ENCODE measurements at regions not wholly inside any gene's neighbourhood (a gene's known extent, or its start where the extent isn't known, plus 50 kb on each side); places are given as distances from the start of the nearest gene placed in this dataset.

DNA sequence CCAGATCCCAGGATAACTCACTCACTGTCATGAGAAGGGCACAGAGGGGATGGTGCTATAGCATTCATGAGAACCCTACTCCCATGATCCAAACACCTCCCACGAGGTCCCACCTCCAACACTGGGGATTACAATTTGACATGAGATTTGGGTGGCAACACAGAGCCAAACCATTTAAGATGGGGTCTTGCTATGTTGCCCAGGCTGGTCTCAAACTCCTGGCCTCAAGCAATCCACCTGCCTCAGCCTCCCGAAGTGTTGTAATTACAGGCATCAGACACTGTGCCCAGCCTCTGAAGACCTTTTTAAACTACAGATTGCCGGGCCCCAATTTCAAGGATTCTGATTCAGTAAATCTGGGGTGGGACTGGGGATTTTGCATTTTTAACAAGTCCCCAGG is 98.5 kb downstream of the BAMBI start:
- Histone ChIP-seq H3K79me2 (ENCODE audit: low read length) (no peaks in the 10 kb centered on the region), H3K9me3 (ENCODE audit: low read length) (no peaks in the 10 kb centered on the region), H3K4me2 (ENCODE audit: low read depth, low read length, poor library complexity, severe bottlenecking) (no peak overlapping the region), H3K4me3 (ENCODE audit: low read length) (no peak overlapping the region), H3K27ac (ENCODE audit: low read length) (no peak overlapping the region), H3K36me3 (ENCODE audit: insufficient read depth, low read length) (no peaks in the 10 kb centered on the region), H3K9me2 (replicated peaks; ENCODE audit: insufficient read depth, low read length) (no peaks in the 10 kb centered on the region), H4K20me1 (ENCODE audit: insufficient read depth, low read depth, low read length) (no peaks in the 10 kb centered on the region), H3K27me3 (ENCODE audit: low read length) (no peaks in the 10 kb centered on the region), H2AFZ (ENCODE audit: low read length) (no peak overlapping the region), H3K4me1 (ENCODE audit: low read length) (no peaks in the 10 kb centered on the region), H3K9ac (ENCODE audit: low read length) (no peak overlapping the region)
- no peak for DNase-seq

DNA sequence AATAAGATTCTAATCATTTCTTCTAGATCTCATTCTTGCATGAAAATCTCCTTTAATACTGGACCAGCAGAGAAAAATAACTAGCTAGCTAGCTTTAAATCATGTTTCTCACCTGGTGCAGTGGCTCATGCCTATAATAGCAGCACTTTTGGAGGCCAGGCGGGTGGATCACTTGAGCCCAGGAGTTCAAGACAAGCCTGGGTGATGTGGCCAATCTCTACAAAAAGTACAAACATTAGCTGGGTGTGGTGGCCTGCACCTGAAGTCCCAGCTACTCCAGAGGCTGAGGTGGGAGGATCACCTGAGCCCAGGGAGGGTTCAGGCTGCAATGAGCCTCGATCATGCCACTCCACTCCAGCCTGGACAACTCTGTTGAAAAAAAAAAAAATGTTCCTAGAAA is 99.2 kb downstream of the BAMBI start:
- Histone ChIP-seq H3K4me1 (ENCODE audit: low read length) (no peaks in the 10 kb centered on the region), H2AFZ (ENCODE audit: low read length) (no peak overlapping the region), H3K4me2 (ENCODE audit: low read depth, low read length, poor library complexity, severe bottlenecking) (no peak overlapping the region), H4K20me1 (ENCODE audit: insufficient read depth, low read depth, low read length) (no peaks in the 10 kb centered on the region), H3K9ac (ENCODE audit: low read length) (no peak overlapping the region), H3K4me3 (ENCODE audit: low read length) (no peak overlapping the region), H3K36me3 (ENCODE audit: insufficient read depth, low read length) (no peaks in the 10 kb centered on the region), H3K27ac (ENCODE audit: low read length) (no peak overlapping the region), H3K9me3 (ENCODE audit: low read length) (no peaks in the 10 kb centered on the region), H3K9me2 (replicated peaks; ENCODE audit: insufficient read depth, low read length) (no peaks in the 10 kb centered on the region), H3K27me3 (ENCODE audit: low read length) (no peaks in the 10 kb centered on the region), H3K79me2 (ENCODE audit: low read length) (no peaks in the 10 kb centered on the region)
- no peak for DNase-seq

DNA sequence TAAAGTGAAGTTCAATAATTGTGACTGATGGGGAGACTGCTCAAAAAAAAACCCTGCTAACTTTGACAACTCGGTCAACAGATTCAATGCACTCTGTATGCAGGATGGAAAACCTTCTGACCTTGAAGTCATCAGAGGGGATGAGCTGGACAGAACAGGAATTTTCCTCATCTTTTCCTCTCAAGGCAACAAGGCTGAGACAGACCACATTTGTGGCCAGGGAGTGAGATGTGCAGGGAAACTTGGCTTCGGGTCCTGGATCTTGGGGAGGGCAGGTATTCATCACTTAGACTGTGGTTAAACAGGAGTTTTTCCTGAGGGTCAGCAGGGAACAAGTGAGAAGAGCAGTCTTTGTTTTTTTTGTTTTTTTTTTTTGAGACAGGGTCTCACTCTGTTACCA is 100.6 kb downstream of the BAMBI start:
- Histone ChIP-seq H3K4me1 (ENCODE audit: low read length) (no peaks in the 10 kb centered on the region), H3K9me2 (replicated peaks; ENCODE audit: insufficient read depth, low read length) (no peaks in the 10 kb centered on the region), H3K4me3 (ENCODE audit: low read length) (no peak overlapping the region), H3K36me3 (ENCODE audit: insufficient read depth, low read length) (no peaks in the 10 kb centered on the region), H2AFZ (ENCODE audit: low read length) (no peak overlapping the region), H3K9me3 (ENCODE audit: low read length) (no peaks in the 10 kb centered on the region), H3K4me2 (ENCODE audit: low read depth, low read length, poor library complexity, severe bottlenecking) (no peak overlapping the region), H4K20me1 (ENCODE audit: insufficient read depth, low read depth, low read length) (no peaks in the 10 kb centered on the region), H3K79me2 (ENCODE audit: low read length) (no peaks in the 10 kb centered on the region), H3K9ac (ENCODE audit: low read length) (no peak overlapping the region), H3K27me3 (ENCODE audit: low read length) (no peaks in the 10 kb centered on the region), H3K27ac (ENCODE audit: low read length) (no peak overlapping the region)
- no peak for DNase-seq

DNA sequence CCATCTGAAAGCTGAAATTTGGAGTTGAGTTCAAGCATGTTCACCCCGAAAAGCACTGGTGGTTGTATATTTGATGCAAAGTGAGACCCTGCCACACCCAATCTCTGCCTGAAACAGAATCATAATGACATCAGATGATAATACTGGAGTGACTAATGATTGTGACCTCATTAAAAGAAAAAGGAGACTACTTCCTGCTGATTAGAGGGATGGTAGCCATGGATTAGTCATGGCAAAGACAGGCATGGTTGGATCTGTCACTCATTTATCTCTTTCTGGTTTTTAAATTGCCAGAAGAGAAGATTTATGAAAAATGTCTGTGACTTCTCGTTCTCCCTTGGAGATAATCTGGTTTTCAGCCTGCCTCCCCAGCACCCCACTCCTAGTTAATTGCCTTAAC is 101.2 kb downstream of the BAMBI start:
- H3K79me2 ChIP-seq (ENCODE audit: low read length), result no peaks in the 10 kb centered on the region
- H3K9me3 ChIP-seq (ENCODE audit: low read length), result no peaks in the 10 kb centered on the region
- H4K20me1 ChIP-seq (ENCODE audit: insufficient read depth, low read depth, low read length), result no peaks in the 10 kb centered on the region
- no peak overlapping the region for H3K4me2 ChIP-seq (ENCODE audit: low read depth, low read length, poor library complexity, severe bottlenecking)
- no peaks in the 10 kb centered on the region for H3K4me1 ChIP-seq (ENCODE audit: low read length)
- no peaks in the 10 kb centered on the region for H3K36me3 ChIP-seq (ENCODE audit: insufficient read depth, low read length)
- no peak overlapping the region for H3K9ac ChIP-seq (ENCODE audit: low read length)
- no peak overlapping the region for H2AFZ ChIP-seq (ENCODE audit: low read length)
- H3K9me2 ChIP-seq (replicated peaks; ENCODE audit: insufficient read depth, low read length), result no peaks in the 10 kb centered on the region
- no peak for DNase-seq
- H3K27ac ChIP-seq (ENCODE audit: low read length), result no peak overlapping the region
- H3K27me3 ChIP-seq (ENCODE audit: low read length), result no peaks in the 10 kb centered on the region
- H3K4me3 ChIP-seq (ENCODE audit: low read length), result no peak overlapping the region

DNA sequence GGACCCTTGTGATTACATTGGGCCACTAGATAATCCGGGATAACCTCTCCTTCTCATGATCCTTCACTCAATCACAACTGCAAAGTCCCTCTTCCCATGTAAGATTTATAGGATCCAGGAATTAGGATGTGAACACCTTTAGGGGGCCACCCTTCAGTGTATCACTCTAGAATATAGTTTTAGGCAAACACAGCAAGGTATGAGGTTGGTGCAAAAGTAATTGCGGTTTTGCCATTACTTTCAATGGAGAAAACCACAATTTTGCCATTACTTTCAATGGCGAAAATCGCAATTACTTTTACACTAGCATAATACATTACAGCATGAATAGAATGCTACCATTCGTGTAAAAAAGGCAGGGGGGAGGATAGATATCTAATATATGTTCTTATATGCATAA is 104.0 kb downstream of the BAMBI start:
- H3K36me3 ChIP-seq (ENCODE audit: insufficient read depth, low read length), result no peaks in the 10 kb centered on the region
- H4K20me1 ChIP-seq (ENCODE audit: insufficient read depth, low read depth, low read length), result no peaks in the 10 kb centered on the region
- no peaks in the 10 kb centered on the region for H3K79me2 ChIP-seq (ENCODE audit: low read length)
- H3K4me3 ChIP-seq (ENCODE audit: low read length), result no peak overlapping the region
- H3K27me3 ChIP-seq (ENCODE audit: low read length), result no peaks in the 10 kb centered on the region
- no peak for DNase-seq
- H3K4me1 ChIP-seq (ENCODE audit: low read length), result no peaks in the 10 kb centered on the region
- no peak overlapping the region for H3K4me2 ChIP-seq (ENCODE audit: low read depth, low read length, poor library complexity, severe bottlenecking)
- no peaks in the 10 kb centered on the region for H3K9me3 ChIP-seq (ENCODE audit: low read length)
- no peak overlapping the region for H2AFZ ChIP-seq (ENCODE audit: low read length)
- no peak overlapping the region for H3K9ac ChIP-seq (ENCODE audit: low read length)
- no peaks in the 10 kb centered on the region for H3K9me2 ChIP-seq (replicated peaks; ENCODE audit: insufficient read depth, low read length)
- H3K27ac ChIP-seq (ENCODE audit: low read length), result no peak overlapping the region

DNA sequence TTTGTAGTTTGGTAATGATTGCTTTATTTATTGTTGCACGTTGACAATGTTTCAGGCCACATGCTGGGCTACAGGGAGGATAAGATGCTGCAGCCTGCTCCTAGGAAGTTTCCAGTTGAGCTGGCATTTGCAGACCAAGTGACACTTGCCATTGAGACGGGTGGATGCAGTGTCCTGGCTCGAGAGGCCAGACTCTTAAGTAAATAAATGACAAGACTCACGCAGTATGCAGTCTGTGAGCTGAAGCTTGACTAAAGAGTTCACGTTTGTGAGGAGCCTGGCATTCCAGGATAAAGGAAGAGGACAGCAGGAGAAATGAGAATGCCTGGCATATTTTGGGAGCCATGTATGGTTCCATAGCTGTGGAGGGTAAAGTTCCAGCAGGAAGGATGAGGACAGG is 105.8 kb downstream of the BAMBI start:
- no peak for DNase-seq
- Histone ChIP-seq H3K9me3 (ENCODE audit: low read length) (no peaks in the 10 kb centered on the region), H3K27ac (ENCODE audit: low read length) (no peak overlapping the region), H3K4me1 (ENCODE audit: low read length) (no peaks in the 10 kb centered on the region), H2AFZ (ENCODE audit: low read length) (no peak overlapping the region), H3K27me3 (ENCODE audit: low read length) (no peaks in the 10 kb centered on the region), H3K9me2 (replicated peaks; ENCODE audit: insufficient read depth, low read length) (no peaks in the 10 kb centered on the region), H4K20me1 (ENCODE audit: insufficient read depth, low read depth, low read length) (no peaks in the 10 kb centered on the region), H3K4me2 (ENCODE audit: low read depth, low read length, poor library complexity, severe bottlenecking) (no peak overlapping the region), H3K79me2 (ENCODE audit: low read length) (no peaks in the 10 kb centered on the region), H3K36me3 (ENCODE audit: insufficient read depth, low read length) (no peaks in the 10 kb centered on the region), H3K4me3 (ENCODE audit: low read length) (no peak overlapping the region), H3K9ac (ENCODE audit: low read length) (no peak overlapping the region)

DNA sequence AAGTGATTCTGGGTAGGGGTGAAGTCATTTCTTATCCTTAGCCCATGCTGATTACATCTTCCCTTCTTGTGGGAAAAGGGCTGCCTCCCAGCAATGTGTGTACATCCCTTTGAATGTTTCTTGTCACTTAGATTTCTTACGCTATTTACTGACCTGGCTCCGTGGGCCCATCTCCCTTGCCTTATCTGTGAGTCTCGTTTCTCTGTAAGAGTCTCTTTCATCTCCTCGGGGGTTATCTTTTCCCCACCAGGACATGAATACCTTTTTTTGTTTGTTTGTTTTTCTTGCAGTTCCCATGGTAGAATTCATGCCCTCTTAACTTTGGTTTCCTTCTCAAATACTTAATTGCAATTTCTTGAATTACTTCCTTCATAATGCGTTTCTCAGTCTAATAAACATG is 107.7 kb downstream of the BAMBI start:
- Histone ChIP-seq H3K4me1 (ENCODE audit: low read length) (no peaks in the 10 kb centered on the region), H3K27me3 (ENCODE audit: low read length) (no peaks in the 10 kb centered on the region), H3K4me2 (ENCODE audit: low read depth, low read length, poor library complexity, severe bottlenecking) (no peak overlapping the region), H3K27ac (ENCODE audit: low read length) (no peak overlapping the region), H3K9me3 (ENCODE audit: low read length) (no peaks in the 10 kb centered on the region), H3K36me3 (ENCODE audit: insufficient read depth, low read length) (no peaks in the 10 kb centered on the region), H3K9ac (ENCODE audit: low read length) (no peak overlapping the region), H3K4me3 (ENCODE audit: low read length) (no peak overlapping the region), H2AFZ (ENCODE audit: low read length) (no peak overlapping the region), H3K79me2 (ENCODE audit: low read length) (no peaks in the 10 kb centered on the region), H4K20me1 (ENCODE audit: insufficient read depth, low read depth, low read length) (no peaks in the 10 kb centered on the region), H3K9me2 (replicated peaks; ENCODE audit: insufficient read depth, low read length) (no peaks in the 10 kb centered on the region)
- DNase-seq, result no peak

DNA sequence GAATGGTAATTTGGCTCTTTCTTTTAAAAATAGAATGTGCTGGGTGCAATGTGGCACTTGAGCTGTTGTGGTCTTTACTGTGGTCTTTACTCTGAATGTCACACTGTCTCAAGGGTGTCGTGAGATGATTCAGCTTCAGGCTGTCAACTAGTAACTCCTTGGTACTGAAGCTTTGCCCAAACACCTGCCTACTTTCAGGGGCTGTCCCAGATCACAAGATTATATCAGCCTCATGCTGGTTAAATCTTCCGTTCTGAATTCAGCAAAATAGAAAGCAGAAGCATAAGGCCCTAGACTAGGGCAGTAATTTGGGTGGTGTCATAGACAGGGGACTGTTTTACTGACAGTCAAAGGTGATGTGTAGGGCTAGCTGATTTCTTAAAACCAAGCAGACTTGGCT is 110.9 kb downstream of the BAMBI start:
- DNase-seq, result no peak
- no peak overlapping the region for H3K4me2 ChIP-seq (ENCODE audit: low read depth, low read length, poor library complexity, severe bottlenecking)
- no peaks in the 10 kb centered on the region for H3K4me1 ChIP-seq (ENCODE audit: low read length)
- no peaks in the 10 kb centered on the region for H3K79me2 ChIP-seq (ENCODE audit: low read length)
- H3K9me3 ChIP-seq (ENCODE audit: low read length), result no peaks in the 10 kb centered on the region
- no peak overlapping the region for H3K9ac ChIP-seq (ENCODE audit: low read length)
- H4K20me1 ChIP-seq (ENCODE audit: insufficient read depth, low read depth, low read length), result no peaks in the 10 kb centered on the region
- H2AFZ ChIP-seq (ENCODE audit: low read length), result no peak overlapping the region
- no peak overlapping the region for H3K4me3 ChIP-seq (ENCODE audit: low read length)
- H3K27ac ChIP-seq (ENCODE audit: low read length), result no peak overlapping the region
- no peaks in the 10 kb centered on the region for H3K36me3 ChIP-seq (ENCODE audit: insufficient read depth, low read length)
- H3K27me3 ChIP-seq (ENCODE audit: low read length), result no peaks in the 10 kb centered on the region
- H3K9me2 ChIP-seq (replicated peaks; ENCODE audit: insufficient read depth, low read length), result no peaks in the 10 kb centered on the region

DNA sequence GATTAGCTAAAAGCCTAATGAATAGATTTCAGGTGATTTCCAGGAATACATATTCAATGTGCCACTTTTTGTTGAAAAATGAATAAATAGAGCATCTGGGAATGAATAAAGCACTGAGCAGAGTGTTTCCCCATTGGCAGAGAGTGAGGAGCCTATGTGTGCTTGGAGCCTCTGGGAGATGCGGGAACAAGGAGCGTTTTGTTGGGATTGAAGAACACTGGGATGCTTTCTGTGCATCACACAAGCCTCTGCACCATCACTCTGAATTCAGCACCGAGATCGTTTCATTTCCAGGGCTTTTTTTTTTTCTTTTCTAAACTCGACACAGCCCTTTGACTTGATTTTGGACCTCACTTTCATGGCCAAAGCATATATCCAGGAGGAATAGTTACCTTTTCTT is 111.4 kb downstream of the BAMBI start:
- Histone ChIP-seq H3K27me3 (ENCODE audit: low read length) (no peaks in the 10 kb centered on the region), H3K4me2 (ENCODE audit: low read depth, low read length, poor library complexity, severe bottlenecking) (no peak overlapping the region), H2AFZ (ENCODE audit: low read length) (no peak overlapping the region), H3K9me3 (ENCODE audit: low read length) (no peaks in the 10 kb centered on the region), H3K9me2 (replicated peaks; ENCODE audit: insufficient read depth, low read length) (no peaks in the 10 kb centered on the region), H3K4me3 (ENCODE audit: low read length) (no peak overlapping the region), H3K9ac (ENCODE audit: low read length) (no peak overlapping the region), H3K27ac (ENCODE audit: low read length) (no peak overlapping the region), H3K79me2 (ENCODE audit: low read length) (no peaks in the 10 kb centered on the region), H3K36me3 (ENCODE audit: insufficient read depth, low read length) (no peaks in the 10 kb centered on the region), H3K4me1 (ENCODE audit: low read length) (no peaks in the 10 kb centered on the region), H4K20me1 (ENCODE audit: insufficient read depth, low read depth, low read length) (no peaks in the 10 kb centered on the region)
- no peak for DNase-seq

Data from Karpas-422 (cell line).